Lower leg skin (tissue), 3 donors: ENCODE measurements at regions not wholly inside any gene's neighbourhood (a gene's known extent, or its start where the extent isn't known, plus 50 kb on each side); places are given as distances from the start of the nearest gene placed in this dataset.

Source experiments
- POLR2A ChIP-seq, 2 donors: fragments of 450-650 bp; IDR thresholded peaks; one replicate each; pipeline ENCODE4 v1.6.1; 2016 to 2017; ENCODE audit warnings: antibody characterized with exemption in 2 of 2, mild to moderate bottlenecking in 1 of 2, moderate library complexity in 1 of 2
- TF ChIP-seq, protein P1 (sequence below), 3 donors: fragments of 450-650 bp; IDR thresholded peaks; one replicate each; pipeline ENCODE4 v1.5.1; 2016; ENCODE audit warnings: antibody characterized with exemption in 3 of 3, mild to moderate bottlenecking in 3 of 3, moderate library complexity in 2 of 3

DNA sequence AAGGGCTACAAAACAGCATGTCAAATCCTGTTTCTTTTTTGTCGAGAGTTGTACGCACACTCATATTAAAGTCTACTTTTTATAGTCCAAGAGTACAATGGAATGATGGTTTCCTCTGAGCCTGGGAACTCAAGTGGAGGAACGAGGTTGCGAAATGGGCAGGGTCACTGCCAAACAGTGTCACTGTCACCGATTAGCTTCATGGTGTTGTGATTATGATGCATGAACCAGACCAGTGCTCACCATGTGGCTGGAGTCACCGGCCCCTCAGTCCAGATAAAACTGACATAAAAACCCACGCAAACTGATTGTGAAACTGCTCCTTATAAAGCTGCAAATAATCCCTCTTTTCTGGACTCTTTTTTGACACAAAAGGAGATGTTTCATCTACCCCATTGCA, 122.0 kb downstream of the COPS8 start:
- no peak for TF ChIP-seq POLR2A (IDR thresholded peaks at IDR 0.05)
- TF ChIP-seq, protein P1, sequence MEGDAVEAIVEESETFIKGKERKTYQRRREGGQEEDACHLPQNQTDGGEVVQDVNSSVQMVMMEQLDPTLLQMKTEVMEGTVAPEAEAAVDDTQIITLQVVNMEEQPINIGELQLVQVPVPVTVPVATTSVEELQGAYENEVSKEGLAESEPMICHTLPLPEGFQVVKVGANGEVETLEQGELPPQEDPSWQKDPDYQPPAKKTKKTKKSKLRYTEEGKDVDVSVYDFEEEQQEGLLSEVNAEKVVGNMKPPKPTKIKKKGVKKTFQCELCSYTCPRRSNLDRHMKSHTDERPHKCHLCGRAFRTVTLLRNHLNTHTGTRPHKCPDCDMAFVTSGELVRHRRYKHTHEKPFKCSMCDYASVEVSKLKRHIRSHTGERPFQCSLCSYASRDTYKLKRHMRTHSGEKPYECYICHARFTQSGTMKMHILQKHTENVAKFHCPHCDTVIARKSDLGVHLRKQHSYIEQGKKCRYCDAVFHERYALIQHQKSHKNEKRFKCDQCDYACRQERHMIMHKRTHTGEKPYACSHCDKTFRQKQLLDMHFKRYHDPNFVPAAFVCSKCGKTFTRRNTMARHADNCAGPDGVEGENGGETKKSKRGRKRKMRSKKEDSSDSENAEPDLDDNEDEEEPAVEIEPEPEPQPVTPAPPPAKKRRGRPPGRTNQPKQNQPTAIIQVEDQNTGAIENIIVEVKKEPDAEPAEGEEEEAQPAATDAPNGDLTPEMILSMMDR (IDR thresholded peaks at IDR 0.05), result no peak
